ENCODE measurements at regions not wholly inside any gene's neighbourhood (a gene's known extent, or its start where the extent isn't known, plus 50 kb on each side); places are given as distances from the start of the nearest gene placed in this dataset.
A peak's percentile ranks its signal among the peaks of the same experiment; 100 is the strongest.

DNA sequence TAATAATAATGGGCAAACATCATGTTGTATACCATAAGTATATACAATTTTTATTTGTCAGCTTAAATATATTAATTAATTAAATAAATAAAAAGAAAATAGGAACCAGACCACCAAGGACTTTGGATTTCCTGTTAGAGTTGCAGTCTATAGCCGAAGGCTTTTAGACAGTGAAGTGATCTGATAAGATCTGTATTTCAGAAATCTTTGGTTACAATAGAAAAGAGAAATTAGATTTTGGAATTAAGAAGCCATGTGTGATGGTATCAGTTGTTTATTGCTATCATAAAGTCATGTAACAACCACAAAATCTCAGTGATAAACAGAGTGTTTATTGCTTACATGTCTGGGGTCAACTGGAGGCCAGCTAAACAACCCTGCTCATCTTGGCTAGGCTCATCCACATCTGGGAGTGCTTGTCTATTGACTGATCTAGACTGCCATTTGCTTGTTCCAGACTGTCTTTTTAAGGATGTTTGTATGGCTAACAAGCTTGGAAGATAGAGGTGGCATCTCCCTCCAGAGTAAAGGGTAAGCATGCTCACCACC lies 142.1 kb upstream of the USP9X start:
- DNase-seq (ENCODE audit: low read depth, low spot score) (no peak), FAIRE-seq (no peak)
- no peaks in the 10 kb centered on the region for H3K79me2 ChIP-seq (ENCODE audit: control insufficient read depth, insufficient read depth, low read length)
- no peak overlapping the region for H3K9ac ChIP-seq (ENCODE audit: control insufficient read depth, extremely low read depth, insufficient read depth, low read length)
- H3K36me3 ChIP-seq (ENCODE audit: control insufficient read depth in 2 of 2, extremely low read depth in 1 of 2, insufficient read depth in 2 of 2, low read length in 2 of 2), result no peaks in the 10 kb centered on the region
- no peak overlapping the region for H3K27ac ChIP-seq (ENCODE audit: control insufficient read depth, insufficient read depth, low read length)
- TF ChIP-seq, protein P1, sequence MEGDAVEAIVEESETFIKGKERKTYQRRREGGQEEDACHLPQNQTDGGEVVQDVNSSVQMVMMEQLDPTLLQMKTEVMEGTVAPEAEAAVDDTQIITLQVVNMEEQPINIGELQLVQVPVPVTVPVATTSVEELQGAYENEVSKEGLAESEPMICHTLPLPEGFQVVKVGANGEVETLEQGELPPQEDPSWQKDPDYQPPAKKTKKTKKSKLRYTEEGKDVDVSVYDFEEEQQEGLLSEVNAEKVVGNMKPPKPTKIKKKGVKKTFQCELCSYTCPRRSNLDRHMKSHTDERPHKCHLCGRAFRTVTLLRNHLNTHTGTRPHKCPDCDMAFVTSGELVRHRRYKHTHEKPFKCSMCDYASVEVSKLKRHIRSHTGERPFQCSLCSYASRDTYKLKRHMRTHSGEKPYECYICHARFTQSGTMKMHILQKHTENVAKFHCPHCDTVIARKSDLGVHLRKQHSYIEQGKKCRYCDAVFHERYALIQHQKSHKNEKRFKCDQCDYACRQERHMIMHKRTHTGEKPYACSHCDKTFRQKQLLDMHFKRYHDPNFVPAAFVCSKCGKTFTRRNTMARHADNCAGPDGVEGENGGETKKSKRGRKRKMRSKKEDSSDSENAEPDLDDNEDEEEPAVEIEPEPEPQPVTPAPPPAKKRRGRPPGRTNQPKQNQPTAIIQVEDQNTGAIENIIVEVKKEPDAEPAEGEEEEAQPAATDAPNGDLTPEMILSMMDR (optimal IDR thresholded peaks at IDR 0.05 in 1 of 3, IDR thresholded peaks at IDR 0.05 in 1 of 3, conservative IDR thresholded peaks at IDR 0.05 in 1 of 3; ENCODE audit: extremely low read depth in 1 of 3, insufficient read depth in 2 of 3, low read length in 3 of 3), result no peak
- no peak for TF ChIP-seq EZH2 (IDR thresholded peaks at IDR 0.05; ENCODE audit: low read length)
- no peaks in the 10 kb centered on the region for H3K4me1 ChIP-seq (ENCODE audit: control insufficient read depth, extremely low read depth, insufficient read depth, low read length)
- H4K20me1 ChIP-seq (ENCODE audit: control insufficient read depth, extremely low read depth, insufficient read depth, low read length), result no peaks in the 10 kb centered on the region
- H3K9me1 ChIP-seq (ENCODE audit: control insufficient read depth, extremely low read depth, insufficient read depth, low read length), result no peaks in the 10 kb centered on the region
- no peak overlapping the region for H2AFZ ChIP-seq (ENCODE audit: control insufficient read depth, low read length)
- no peak overlapping the region for H3K4me2 ChIP-seq (ENCODE audit: control insufficient read depth, extremely low read depth, insufficient read depth, low read depth, low read length)
- no peaks in the 10 kb centered on the region for H3K27me3 ChIP-seq (ENCODE audit: control insufficient read depth, extremely low read depth, insufficient read depth, low read length)
- H3K9me3 ChIP-seq (ENCODE audit: control insufficient read depth, low read depth, low read length), result no peaks in the 10 kb centered on the region
- dilution Hi-C loops (cut with MboI; ENCODE audit: extremely low pct_ligation_motif_present, low sequenced_read_pairs), result no loop called here
- H3K4me3 ChIP-seq (ENCODE audit: control insufficient read depth in 2 of 3, extremely low read depth in 1 of 3, insufficient read depth in 2 of 3, low read depth in 1 of 3, low read length in 3 of 3), result no peak overlapping the region

DNA sequence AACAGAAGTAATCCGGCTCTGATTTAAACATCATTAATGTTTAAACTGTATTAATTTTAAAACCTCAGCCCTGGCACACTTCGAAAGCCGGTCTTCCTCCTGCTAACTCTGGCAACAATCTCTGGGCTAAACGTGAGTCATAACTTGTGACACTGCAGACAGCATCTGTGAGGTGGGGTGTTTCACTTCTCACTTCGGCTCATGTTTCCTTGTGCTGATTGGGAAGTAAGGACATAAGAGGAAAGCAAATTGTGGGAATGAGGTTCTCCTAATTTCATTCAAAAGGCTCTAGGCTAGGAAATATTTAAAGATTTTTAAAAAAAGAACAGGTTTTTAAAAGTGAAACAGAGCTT lies 139.9 kb upstream of the USP9X start:
- H3K9ac ChIP-seq (ENCODE audit: control insufficient read depth, extremely low read depth, insufficient read depth, low read length), result no peak overlapping the region
- H3K36me3 ChIP-seq (ENCODE audit: control insufficient read depth in 2 of 2, extremely low read depth in 1 of 2, insufficient read depth in 2 of 2, low read length in 2 of 2), result no peaks in the 10 kb centered on the region
- TF ChIP-seq, protein P1 (optimal IDR thresholded peaks at IDR 0.05 in 1 of 3, IDR thresholded peaks at IDR 0.05 in 1 of 3, conservative IDR thresholded peaks at IDR 0.05 in 1 of 3; ENCODE audit: extremely low read depth in 1 of 3, insufficient read depth in 2 of 3, low read length in 3 of 3), result no peak
- TF ChIP-seq EZH2 (IDR thresholded peaks at IDR 0.05; ENCODE audit: low read length), result no peak
- H3K4me1 ChIP-seq (ENCODE audit: control insufficient read depth, extremely low read depth, insufficient read depth, low read length), result no peaks in the 10 kb centered on the region
- DNase-seq (ENCODE audit: low read depth, low spot score), result no peak
- dilution Hi-C loops (cut with MboI; ENCODE audit: extremely low pct_ligation_motif_present, low sequenced_read_pairs), result no loop called here
- H2AFZ ChIP-seq (ENCODE audit: control insufficient read depth, low read length), result no peak overlapping the region
- no peak overlapping the region for H3K4me3 ChIP-seq (ENCODE audit: control insufficient read depth in 2 of 3, extremely low read depth in 1 of 3, insufficient read depth in 2 of 3, low read depth in 1 of 3, low read length in 3 of 3)
- no peaks in the 10 kb centered on the region for H4K20me1 ChIP-seq (ENCODE audit: control insufficient read depth, extremely low read depth, insufficient read depth, low read length)
- no peaks in the 10 kb centered on the region for H3K79me2 ChIP-seq (ENCODE audit: control insufficient read depth, insufficient read depth, low read length)
- H3K4me2 ChIP-seq (ENCODE audit: control insufficient read depth, extremely low read depth, insufficient read depth, low read depth, low read length), result peak overlapping the region; percentile 1
- peak; percentile 92 for FAIRE-seq
- H3K9me1 ChIP-seq (ENCODE audit: control insufficient read depth, extremely low read depth, insufficient read depth, low read length), result no peaks in the 10 kb centered on the region
- no peaks in the 10 kb centered on the region for H3K9me3 ChIP-seq (ENCODE audit: control insufficient read depth, low read depth, low read length)
- H3K27me3 ChIP-seq (ENCODE audit: control insufficient read depth, extremely low read depth, insufficient read depth, low read length), result no peaks in the 10 kb centered on the region
- H3K27ac ChIP-seq (ENCODE audit: control insufficient read depth, insufficient read depth, low read length), result no peak overlapping the region

Data from keratinocyte (primary cell).